ENCODE measurements at regions not wholly inside any gene's neighbourhood (a gene's known extent, or its start where the extent isn't known, plus 50 kb on each side); places are given as distances from the start of the nearest gene placed in this dataset.
A peak's percentile ranks its signal among the peaks of the same experiment; 100 is the strongest.

- H3K9me3 ChIP-seq (ENCODE audit: control insufficient read depth, low read length) = no peaks in the 10 kb centered on the region
- H3K4me3 ChIP-seq (ENCODE audit: low read length) = no peak overlapping the region
- no peak overlapping the region for H3K9ac ChIP-seq (ENCODE audit: low read length)
- peaks cover 46% of the 10 kb centered on the region for H3K27me3 ChIP-seq (replicated peaks; ENCODE audit: control insufficient read depth, insufficient read depth, low read length)
- DNase-seq (ENCODE audit: low read depth) = no peak
- no peaks in the 10 kb centered on the region for H3K36me3 ChIP-seq (ENCODE audit: control insufficient read depth, insufficient read depth, low read length, severe bottlenecking)
- H3K4me1 ChIP-seq (ENCODE audit: control insufficient read depth, insufficient read depth, low read length) = peaks cover 11% of the 10 kb centered on the region
These were observed 147.8 kb upstream of the UNC5B start for GRCh38 chr10:71064413-71065118.

GRCh38 chr10:71065659-71066058 lies 146.7 kb upstream of the UNC5B start:
- no peak overlapping the region for H3K9ac ChIP-seq (ENCODE audit: low read length)
- H3K27me3 ChIP-seq (replicated peaks; ENCODE audit: control insufficient read depth, insufficient read depth, low read length) = peaks cover 35% of the 10 kb centered on the region
- H3K4me1 ChIP-seq (ENCODE audit: control insufficient read depth, insufficient read depth, low read length) = peaks cover 11% of the 10 kb centered on the region
- no peaks in the 10 kb centered on the region for H3K9me3 ChIP-seq (ENCODE audit: control insufficient read depth, low read length)
- no peaks in the 10 kb centered on the region for H3K36me3 ChIP-seq (ENCODE audit: control insufficient read depth, insufficient read depth, low read length, severe bottlenecking)
- no peak overlapping the region for H3K4me3 ChIP-seq (ENCODE audit: low read length)
- no peak for DNase-seq (ENCODE audit: low read depth)

DNA sequence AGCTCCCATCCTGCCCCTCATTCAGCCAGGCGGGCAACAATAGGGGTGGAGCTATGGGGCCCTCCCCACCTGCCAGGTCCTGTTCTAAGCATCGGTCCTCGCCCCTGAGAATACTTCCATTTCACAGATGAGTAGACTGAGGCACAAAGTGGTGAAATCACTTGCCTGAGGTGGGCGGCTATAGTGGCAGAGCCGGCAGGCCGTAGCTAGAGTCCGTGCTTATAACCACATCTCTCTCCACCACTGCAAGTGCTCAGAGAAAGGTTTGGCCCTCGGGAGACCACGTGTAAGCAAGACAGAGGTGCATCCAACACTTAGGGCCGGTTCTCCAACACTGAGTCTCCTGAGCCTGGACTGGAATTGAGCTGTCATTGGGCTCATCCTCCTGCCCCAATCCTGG lies 145.8 kb upstream of the UNC5B start:
- DNase-seq (ENCODE audit: low read depth) = no peak
- Histone ChIP-seq H3K4me1 (ENCODE audit: control insufficient read depth, insufficient read depth, low read length) (peaks cover 11% of the 10 kb centered on the region), H3K36me3 (ENCODE audit: control insufficient read depth, insufficient read depth, low read length, severe bottlenecking) (no peaks in the 10 kb centered on the region), H3K4me3 (ENCODE audit: low read length) (no peak overlapping the region), H3K9ac (ENCODE audit: low read length) (no peak overlapping the region), H3K9me3 (ENCODE audit: control insufficient read depth, low read length) (no peaks in the 10 kb centered on the region), H3K27me3 (replicated peaks; ENCODE audit: control insufficient read depth, insufficient read depth, low read length) (peaks cover 33% of the 10 kb centered on the region)

DNA sequence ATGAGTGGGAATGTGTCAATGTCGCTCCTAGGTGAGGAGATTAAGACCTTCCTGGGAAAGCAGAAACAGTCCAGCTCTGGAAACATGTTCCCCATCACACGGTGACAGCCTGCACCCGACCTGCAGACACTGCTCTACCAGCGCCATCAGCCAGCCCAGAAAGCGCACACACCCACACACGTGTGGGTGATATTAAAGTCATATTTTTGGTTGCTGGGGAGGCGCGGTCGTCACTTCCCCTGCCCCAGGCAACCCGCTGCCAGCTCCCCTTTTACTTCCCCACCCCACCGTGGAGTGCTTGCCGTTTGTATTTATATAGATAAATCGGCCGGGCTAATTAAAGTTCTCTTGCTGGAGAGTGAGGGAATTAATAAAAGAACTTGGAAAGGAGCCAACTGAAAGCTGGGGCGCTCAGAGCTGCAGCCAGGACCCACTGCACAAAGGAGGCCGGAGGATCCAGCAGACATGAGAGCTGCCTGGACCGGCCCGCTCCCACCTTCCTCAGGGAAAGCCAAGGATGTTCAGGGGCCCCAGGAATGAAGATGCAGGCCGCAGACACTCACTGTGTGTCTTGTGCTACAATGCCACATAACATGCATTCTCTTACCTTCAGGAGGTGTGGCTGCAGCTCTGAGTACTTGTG lies 145.2 kb upstream of the UNC5B start:
- Histone ChIP-seq H3K27me3 (replicated peaks; ENCODE audit: control insufficient read depth, insufficient read depth, low read length) (peaks cover 35% of the 10 kb centered on the region), H3K36me3 (ENCODE audit: control insufficient read depth, insufficient read depth, low read length, severe bottlenecking) (no peaks in the 10 kb centered on the region), H3K9ac (ENCODE audit: low read length) (no peak overlapping the region), H3K4me1 (ENCODE audit: control insufficient read depth, insufficient read depth, low read length) (peaks cover 11% of the 10 kb centered on the region), H3K9me3 (ENCODE audit: control insufficient read depth, low read length) (no peaks in the 10 kb centered on the region), H3K4me3 (ENCODE audit: low read length) (no peak overlapping the region)
- no peak for DNase-seq (ENCODE audit: low read depth)

GRCh38 chr10:71068861-71069271 lies 143.5 kb upstream of the UNC5B start:
- Histone ChIP-seq H3K4me3 (ENCODE audit: low read length) (no peak overlapping the region), H3K36me3 (ENCODE audit: control insufficient read depth, insufficient read depth, low read length, severe bottlenecking) (no peaks in the 10 kb centered on the region), H3K27me3 (replicated peaks; ENCODE audit: control insufficient read depth, insufficient read depth, low read length) (peaks cover 37% of the 10 kb centered on the region), H3K9me3 (ENCODE audit: control insufficient read depth, low read length) (no peaks in the 10 kb centered on the region), H3K9ac (ENCODE audit: low read length) (peak overlapping the region; percentile 14), H3K4me1 (ENCODE audit: control insufficient read depth, insufficient read depth, low read length) (peaks cover 9% of the 10 kb centered on the region)
- DNase-seq (ENCODE audit: low read depth) = no peak

DNA sequence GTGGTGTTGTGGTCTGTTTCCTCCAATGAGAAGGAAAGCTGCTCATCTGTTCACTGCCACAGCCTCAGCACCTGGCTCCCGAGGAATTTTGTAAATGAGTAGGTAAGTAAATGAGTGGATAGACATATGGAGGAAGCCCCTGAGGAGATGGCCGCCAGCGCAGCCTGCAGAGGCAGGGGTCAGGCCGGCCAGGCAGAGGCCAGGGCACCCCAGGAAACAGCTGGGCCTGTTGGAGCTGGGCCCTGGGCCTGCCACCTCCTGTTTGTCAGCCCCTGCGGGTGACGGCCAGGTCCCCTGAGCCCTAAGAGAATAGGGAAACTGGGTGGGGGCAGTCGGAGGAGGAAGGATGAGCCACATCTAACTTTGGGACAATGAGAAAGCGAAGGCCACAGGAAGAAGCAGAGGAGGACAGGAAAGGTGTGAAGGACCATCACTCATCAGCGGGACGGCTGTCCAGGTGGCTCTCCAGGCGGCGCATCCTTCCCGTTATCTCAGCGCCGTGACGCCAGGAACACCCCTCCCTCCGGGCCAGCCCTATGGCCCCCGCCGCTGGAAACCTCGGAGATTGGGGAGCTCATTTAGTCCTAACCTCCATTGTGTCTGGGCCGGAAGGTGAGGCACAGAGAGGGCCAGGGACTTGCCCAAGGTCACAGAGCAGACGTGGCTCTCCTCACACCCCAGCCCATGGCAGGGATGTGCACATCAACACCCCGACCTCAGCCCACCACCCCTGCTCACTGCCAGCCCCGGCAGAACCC lies 142.3 kb upstream of the UNC5B start:
- H3K36me3 ChIP-seq (ENCODE audit: control insufficient read depth, insufficient read depth, low read length, severe bottlenecking) = no peaks in the 10 kb centered on the region
- H3K27me3 ChIP-seq (replicated peaks; ENCODE audit: control insufficient read depth, insufficient read depth, low read length) = peaks cover 37% of the 10 kb centered on the region
- no peak overlapping the region for H3K9ac ChIP-seq (ENCODE audit: low read length)
- H3K4me1 ChIP-seq (ENCODE audit: control insufficient read depth, insufficient read depth, low read length) = peaks cover 9% of the 10 kb centered on the region
- no peaks in the 10 kb centered on the region for H3K9me3 ChIP-seq (ENCODE audit: control insufficient read depth, low read length)
- no peak for DNase-seq (ENCODE audit: low read depth)
- H3K4me3 ChIP-seq (ENCODE audit: low read length) = no peak overlapping the region

GRCh38 chr10:71070741-71071140 lies 141.6 kb upstream of the UNC5B start:
- DNase-seq (ENCODE audit: low read depth) = no peak
- Histone ChIP-seq H3K9ac (ENCODE audit: low read length) (no peak overlapping the region), H3K4me1 (ENCODE audit: control insufficient read depth, insufficient read depth, low read length) (peaks cover 9% of the 10 kb centered on the region), H3K4me3 (ENCODE audit: low read length) (no peak overlapping the region), H3K36me3 (ENCODE audit: control insufficient read depth, insufficient read depth, low read length, severe bottlenecking) (no peaks in the 10 kb centered on the region), H3K27me3 (replicated peaks; ENCODE audit: control insufficient read depth, insufficient read depth, low read length) (peaks cover 35% of the 10 kb centered on the region), H3K9me3 (ENCODE audit: control insufficient read depth, low read length) (no peaks in the 10 kb centered on the region)

GRCh38 chr10:71072131-71072822 lies 140.1 kb upstream of the UNC5B start:
- no peak for DNase-seq (ENCODE audit: low read depth)
- Histone ChIP-seq H3K9ac (ENCODE audit: low read length) (no peak overlapping the region), H3K27me3 (replicated peaks; ENCODE audit: control insufficient read depth, insufficient read depth, low read length) (peaks cover 40% of the 10 kb centered on the region), H3K9me3 (ENCODE audit: control insufficient read depth, low read length) (no peaks in the 10 kb centered on the region), H3K4me3 (ENCODE audit: low read length) (no peak overlapping the region), H3K36me3 (ENCODE audit: control insufficient read depth, insufficient read depth, low read length, severe bottlenecking) (no peaks in the 10 kb centered on the region), H3K4me1 (ENCODE audit: control insufficient read depth, insufficient read depth, low read length) (peaks cover 9% of the 10 kb centered on the region)

DNA sequence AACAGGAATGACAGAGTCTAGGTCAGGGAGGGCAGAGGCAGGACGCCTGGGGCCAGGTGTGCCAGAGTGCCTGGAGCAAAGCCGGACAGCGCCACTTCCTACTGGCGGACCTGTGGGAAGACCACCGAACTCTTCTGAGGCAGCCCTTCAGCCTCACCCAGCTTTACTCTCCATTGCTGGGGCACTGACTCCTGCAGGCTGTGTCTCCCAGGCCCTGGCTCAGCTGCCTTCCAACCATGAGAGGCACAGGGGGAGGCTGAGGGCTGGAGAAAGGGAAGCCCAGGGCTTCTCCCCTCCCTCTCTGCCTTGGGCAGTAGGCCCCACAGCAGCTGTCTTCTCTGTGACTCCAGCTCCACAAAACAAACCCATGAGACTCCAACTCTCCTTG lies 139.6 kb upstream of the UNC5B start:
- H3K36me3 ChIP-seq (ENCODE audit: control insufficient read depth, insufficient read depth, low read length, severe bottlenecking) = no peaks in the 10 kb centered on the region
- H3K9me3 ChIP-seq (ENCODE audit: control insufficient read depth, low read length) = no peaks in the 10 kb centered on the region
- H3K27me3 ChIP-seq (replicated peaks; ENCODE audit: control insufficient read depth, insufficient read depth, low read length) = peaks cover 44% of the 10 kb centered on the region
- no peak overlapping the region for H3K4me3 ChIP-seq (ENCODE audit: low read length)
- H3K4me1 ChIP-seq (ENCODE audit: control insufficient read depth, insufficient read depth, low read length) = peaks cover 9% of the 10 kb centered on the region
- DNase-seq (ENCODE audit: low read depth) = no peak
- H3K9ac ChIP-seq (ENCODE audit: low read length) = no peak overlapping the region

- peaks cover 50% of the 10 kb centered on the region for H3K27me3 ChIP-seq (replicated peaks; ENCODE audit: control insufficient read depth, insufficient read depth, low read length)
- no peaks in the 10 kb centered on the region for H3K36me3 ChIP-seq (ENCODE audit: control insufficient read depth, insufficient read depth, low read length, severe bottlenecking)
- H3K4me1 ChIP-seq (ENCODE audit: control insufficient read depth, insufficient read depth, low read length) = peaks cover 8% of the 10 kb centered on the region
- H3K9ac ChIP-seq (ENCODE audit: low read length) = no peak overlapping the region
- DNase-seq (ENCODE audit: low read depth) = no peak
- H3K9me3 ChIP-seq (ENCODE audit: control insufficient read depth, low read length) = no peaks in the 10 kb centered on the region
- H3K4me3 ChIP-seq (ENCODE audit: low read length) = no peak overlapping the region
These were observed 138.8 kb upstream of the UNC5B start for GRCh38 chr10:71073451-71074175.
